Activated CD8-positive, alpha-beta memory T cell treated with anti-CD3 and anti-CD28 coated beads for 48 hours (primary cell): ENCODE measurements at regions not wholly inside any gene's neighbourhood (a gene's known extent, or its start where the extent isn't known, plus 50 kb on each side); places are given as distances from the start of the nearest gene placed in this dataset.
"Not testable (repeated sequence)": the region's sequence is repeated elsewhere in the genome, so short reads cannot be mapped to it uniquely, and the experiment has no call there.

Source experiments
- DNase-seq, 3 experiments: peaks; one replicate each; pipeline ENCODE4 v3.0.0-alpha.2; 2020; ENCODE audit warnings: low read depth in 2 of 3, low spot score in 2 of 3

GRCh38 chr5:72599519-72600370, 92.5 kb upstream of the ZNF366 start:
- no peak for DNase-seq

GRCh38 chr5:72599065-72599433, 91.8 kb upstream of the ZNF366 start:
- DNase-seq: no peak

GRCh38 chr5:72598401-72599064, 91.3 kb upstream of the ZNF366 start:
- no peak for DNase-seq

GRCh38 chr5:72597456-72597948, 90.3 kb upstream of the ZNF366 start:
- DNase-seq: no peak

DNA sequence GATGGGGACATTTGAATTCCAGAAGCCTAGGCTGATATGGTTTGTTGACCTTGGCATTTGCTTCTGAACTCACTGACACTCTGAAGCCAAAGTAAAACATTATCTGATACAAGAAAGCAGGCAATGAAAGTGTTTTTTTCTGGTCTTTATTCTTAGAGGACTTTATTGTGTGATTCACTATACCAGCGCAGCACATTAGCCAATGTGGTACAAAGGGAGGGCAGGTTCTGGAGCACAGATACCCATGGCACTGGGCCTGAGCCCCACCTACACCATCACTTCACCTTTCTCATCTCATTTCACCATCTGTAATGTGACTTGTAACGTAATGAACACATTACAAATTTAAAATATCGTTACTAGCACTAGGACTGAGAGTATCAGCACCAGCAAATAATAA, 89.7 kb upstream of the ZNF366 start:
- no peak for DNase-seq

GRCh38 chr5:72588640-72589039, 81.4 kb upstream of the ZNF366 start:
- DNase-seq: no peak

DNA sequence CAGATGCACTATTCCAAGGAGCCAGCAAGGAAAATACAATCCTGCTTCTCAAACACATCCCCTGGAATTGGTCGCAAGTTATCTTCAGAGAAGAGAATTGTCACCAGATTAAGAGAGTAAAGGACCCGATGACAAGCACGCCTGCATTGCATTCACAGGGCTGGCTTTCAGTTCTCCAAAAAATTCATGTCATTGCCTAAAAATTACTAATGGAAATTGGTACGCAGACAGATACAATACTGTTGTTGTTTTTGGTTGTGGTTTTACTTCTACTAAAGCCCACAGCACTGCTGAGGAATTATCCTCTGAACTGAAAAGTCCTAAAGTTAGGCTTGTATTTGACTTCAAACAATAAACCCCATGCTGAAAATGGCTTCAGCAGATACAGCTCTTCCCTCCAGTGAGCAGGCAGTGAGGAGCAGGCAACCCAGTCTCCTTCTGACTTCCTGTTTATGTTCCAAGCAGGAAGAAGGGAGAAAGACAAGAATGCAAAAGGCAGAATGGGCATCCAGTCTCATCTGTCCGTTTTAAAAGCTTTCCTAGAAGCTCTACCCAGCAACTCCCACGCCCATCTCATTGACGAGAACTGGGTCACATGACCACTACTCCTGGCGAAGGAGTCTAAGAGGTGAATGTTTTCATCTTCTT, 80.6 kb upstream of the ZNF366 start:
- DNase-seq: no peak

GRCh38 chr5:72586788-72587530, 79.7 kb upstream of the ZNF366 start:
- no peak for DNase-seq

GRCh38 chr5:72584466-72584865, 77.3 kb upstream of the ZNF366 start:
- DNase-seq: no peak

DNA sequence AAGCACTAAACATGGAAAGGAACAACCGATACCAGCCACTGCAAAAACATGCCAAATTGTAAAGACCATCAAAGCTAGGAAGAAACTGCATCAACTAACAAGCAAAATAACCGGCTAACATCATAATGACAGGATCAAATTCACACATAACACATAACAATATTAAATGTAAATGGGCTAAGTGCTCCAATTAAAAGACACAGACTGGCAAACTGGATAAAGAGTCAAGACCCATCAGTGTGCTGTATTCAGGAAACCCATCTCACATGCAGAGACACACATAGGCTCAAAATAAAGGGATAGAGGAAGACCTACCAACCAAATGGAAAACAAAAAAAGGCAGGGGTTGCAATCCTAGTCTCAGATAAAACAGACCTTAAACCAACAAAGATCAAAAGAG, 72.1 kb upstream of the ZNF366 start:
- not testable (repeated sequence) for DNase-seq

- no peak for DNase-seq
Measured at GRCh38 chr5:72572236-72572765, 65.1 kb upstream of the ZNF366 start.

DNA sequence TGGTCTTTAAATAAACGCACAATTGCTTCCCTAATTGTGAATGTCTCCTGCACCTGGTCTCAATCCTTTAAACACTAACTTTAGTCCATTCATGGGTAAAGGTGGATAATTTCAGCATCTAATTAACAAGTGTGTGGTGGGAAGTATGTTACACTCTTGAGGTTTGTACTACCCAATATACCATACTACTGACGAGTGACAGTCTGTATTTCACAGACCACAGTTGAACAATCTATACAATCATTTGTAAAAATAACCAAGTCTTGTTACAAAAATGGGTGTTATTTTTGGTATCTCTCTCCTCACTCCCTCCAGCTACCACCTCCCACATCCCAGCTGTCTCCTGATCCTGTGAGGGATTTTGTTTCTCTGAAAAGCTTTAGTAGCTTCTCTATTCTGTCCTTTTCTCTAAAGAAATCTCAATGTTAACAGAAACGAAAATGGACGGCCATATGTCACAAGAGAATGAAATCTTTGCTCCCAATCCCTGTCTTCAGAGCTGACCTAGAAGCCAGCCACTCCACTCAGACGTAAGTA, 62.3 kb upstream of the ZNF366 start:
- DNase-seq: no peak

- DNase-seq: no peak
Measured at GRCh38 chr5:72566746-72567145, 59.5 kb upstream of the ZNF366 start.

- DNase-seq: no peak
Measured at GRCh38 chr5:72565513-72566289, 58.5 kb upstream of the ZNF366 start.

DNA sequence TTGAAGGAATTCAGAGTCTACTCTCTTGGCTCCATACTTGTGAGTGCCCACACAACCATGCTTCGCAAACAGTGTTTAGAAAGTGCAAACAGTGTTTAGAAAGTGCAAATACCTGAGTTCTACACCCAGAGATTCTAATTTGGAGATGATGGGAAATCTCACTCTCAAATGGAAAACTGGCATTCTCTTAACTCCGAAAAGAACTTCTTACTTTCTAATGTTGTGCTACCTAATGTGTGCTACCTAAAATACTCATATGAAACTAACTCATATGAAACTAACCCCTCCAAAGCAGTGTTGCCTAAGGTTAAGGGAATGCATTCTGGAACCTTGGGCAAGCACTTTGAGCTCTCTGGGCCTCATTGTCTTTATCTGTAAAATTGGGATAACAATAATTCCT, 55.5 kb upstream of the ZNF366 start:
- DNase-seq: no peak

DNA sequence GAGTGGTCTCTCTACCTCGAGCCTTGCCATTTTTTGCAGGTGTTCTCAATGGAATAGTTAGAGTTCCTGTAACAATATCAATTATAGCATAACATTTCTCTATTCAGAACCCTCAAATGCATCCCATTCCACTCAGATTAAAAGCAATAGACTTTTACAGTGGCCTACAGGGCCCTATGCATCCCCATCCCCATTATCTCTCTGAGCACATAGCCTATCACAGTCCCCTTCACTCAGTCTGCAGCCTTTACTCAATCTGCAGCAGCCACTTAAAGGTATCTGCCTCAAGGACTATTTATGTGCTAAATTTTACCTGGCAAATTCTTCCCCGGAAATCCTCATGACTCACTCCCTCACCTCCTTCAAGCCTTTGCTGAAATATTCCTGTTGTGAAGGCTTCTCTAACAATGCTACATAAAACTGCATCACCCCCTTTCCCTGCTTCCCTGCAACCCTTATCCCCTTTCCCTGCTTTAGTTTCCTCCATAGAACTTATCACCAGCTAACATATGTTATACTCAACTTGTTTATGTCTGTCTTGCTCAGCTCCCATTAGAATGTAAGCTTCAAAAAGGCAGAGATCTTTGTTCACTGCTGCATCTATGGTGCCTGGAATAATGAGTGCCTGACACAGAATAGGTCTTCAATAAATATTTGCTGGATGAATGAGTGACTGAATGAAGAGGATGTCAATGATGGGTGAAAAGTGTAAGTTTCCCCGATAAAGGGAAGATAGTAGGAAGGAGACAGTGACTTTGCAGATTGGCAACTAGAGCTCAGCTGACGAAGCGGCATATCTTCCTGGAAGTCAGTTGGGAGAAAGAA, 54.1 kb upstream of the ZNF366 start:
- DNase-seq: no peak

DNA sequence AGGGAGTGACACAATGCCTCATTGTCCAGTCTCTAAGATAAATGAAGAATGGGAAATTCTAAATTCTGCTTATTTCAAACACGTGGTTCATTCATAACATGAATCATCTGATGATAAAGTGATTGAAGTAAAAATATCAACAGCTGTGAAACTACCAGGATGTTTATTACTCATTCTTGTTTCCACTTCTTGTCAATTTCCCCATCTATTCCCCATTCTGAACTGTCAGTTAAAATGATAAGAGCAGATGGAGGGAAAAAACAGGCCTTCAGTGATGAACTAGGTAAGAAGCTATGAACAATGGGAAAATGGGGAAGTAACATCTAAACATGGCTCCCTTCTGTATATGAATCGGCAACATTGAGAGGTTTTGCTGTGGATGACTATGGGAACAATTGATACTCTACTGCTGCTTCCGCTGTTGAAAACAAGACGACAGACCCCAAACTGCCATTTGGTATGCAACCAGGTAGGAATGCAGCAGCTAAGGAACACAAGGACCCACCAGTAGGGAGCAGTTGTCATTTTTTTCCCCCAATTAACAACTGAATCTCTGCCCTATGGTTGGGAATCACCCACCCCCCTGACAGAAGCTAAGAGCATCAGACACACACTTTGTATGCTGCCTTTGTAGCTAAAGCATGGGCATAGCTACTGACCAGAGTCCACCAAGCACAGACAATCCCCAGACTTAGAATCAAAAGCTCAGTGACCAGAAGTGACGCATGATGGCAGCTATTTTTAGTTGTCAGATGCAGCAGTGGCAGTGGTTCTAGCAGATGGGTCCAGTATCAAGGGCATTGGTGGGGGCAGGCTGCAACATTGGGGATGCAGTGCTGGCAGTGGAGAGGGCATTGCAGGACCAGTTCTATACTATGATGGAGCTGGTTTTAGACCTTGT, 52.9 kb upstream of the ZNF366 start:
- no peak for DNase-seq

- DNase-seq: no peak
Measured at GRCh38 chr5:72558383-72558782, 51.2 kb upstream of the ZNF366 start.
